HCT116 (cell line): ENCODE measurements at regions not wholly inside any gene's neighbourhood (a gene's known extent, or its start where the extent isn't known, plus 50 kb on each side); places are given as distances from the start of the nearest gene placed in this dataset.

Source experiments
- ATAC-seq: fragments of 200-7000 bp; cut with Tn5 transposase; 2 replicates; pipeline ENCODE4 v1.9.1; 2020; ENCODE audit warnings: mild to moderate bottlenecking, moderate library complexity
- BruUV-seq: library from RNA; stranded (reverse); fragments of 400-500 nt; replicated peaks from 2 replicates; lab custom pipeline; 2021; lab: Mats Ljungman, UMichigan
- CTCF ChIA-PET: fragments of 300-600 bp; sonication (Branson Sonifier 250); formaldehyde crosslinking; loops from one replicate; lab custom pipeline; 2021; ENCODE audit warnings: antibody characterized with exemption; lab: Charles Lee
- POLR2A ChIA-PET: fragments of 300-600, 350-600 bp; sonication (Branson Sonifier 250); formaldehyde crosslinking; loops from one replicate; lab custom pipeline; 2021; ENCODE audit warnings: antibody characterized with exemption; lab: Charles Lee
- RAD21 ChIA-PET, 2 experiments: fragments of 300-600 bp; sonication (Branson Sonifier 250); formaldehyde crosslinking; loops; one replicate each; lab custom pipeline; 2023; ENCODE audit warnings: low total read pairs in 2 of 2; ENCODE audit not compliant: uncharacterized antibody in 2 of 2, unreplicated experiment in 2 of 2, low non-redundant PET in 1 of 2; lab: Charles Lee
- DNase-seq: peaks from one replicate; pipeline ENCODE4 v3.0.0-alpha.2; 2010; ENCODE audit warnings: low read depth, low spot score
- H2AFZ ChIP-seq: fragments of 200-600 bp; shearing (Covaris generic), sonication (generic); 2 replicates; pipeline ENCODE4 v1.6.1; 2017; ENCODE audit warnings: low read depth, mixed run types, mixed read lengths, antibody characterized with exemption, low read length; ENCODE audit not compliant: poor library complexity, severe bottlenecking
- H3K27ac ChIP-seq: 2 replicates; pipeline ENCODE4 v1.5.1; 2012; ENCODE audit warnings: low read depth, low read length
- H3K27me3 ChIP-seq: fragments of 200-600 bp; sonication (generic); 2 replicates; pipeline ENCODE4 v1.6.1; 2016; ENCODE audit warnings: mixed run types, low read length, mixed read lengths; ENCODE audit not compliant: insufficient read depth
- H3K36me3 ChIP-seq, 2 experiments: fragments of 200-500 bp in 1 of 2; fragments of 200-600 bp in 1 of 2; sonication (Bioruptor generic) in 1 of 2; sonication (generic) in 1 of 2; 2 replicates each; pipeline versions ENCODE4 v1.5.1 to v1.6.1; 2014 to 2016; ENCODE audit warnings: low read length in 2 of 2, inconsistent platforms in 1 of 2, mixed read lengths in 1 of 2, mixed run types in 1 of 2; ENCODE audit not compliant: insufficient read depth in 2 of 2, control insufficient read depth in 1 of 2
- H3K4me1 ChIP-seq, 2 experiments: fragments of 200-600 bp in 1 of 2; sonication (generic) in 1 of 2; 2 replicates each; pipeline versions ENCODE4 v1.5.1 to v1.6.1; 2012 to 2017; ENCODE audit warnings: low read length in 2 of 2, inconsistent platforms in 1 of 2, mild to moderate bottlenecking in 1 of 2, mixed read lengths in 1 of 2, mixed run types in 1 of 2, moderate library complexity in 1 of 2; ENCODE audit not compliant: insufficient read depth in 2 of 2, control insufficient read depth in 1 of 2
- H3K4me2 ChIP-seq: fragments of 200-600 bp; sonication (generic); 2 replicates; pipeline ENCODE4 v1.6.1; 2017; ENCODE audit warnings: mixed run types, low read length, mixed read lengths
- H3K4me3 ChIP-seq, 2 experiments: fragments of 200-600 bp in 1 of 2; sonication (generic) in 1 of 2; replicated peaks in 1 of 2; 2 replicates each; pipeline ENCODE4 v1.5.1; 2011 to 2016; ENCODE audit warnings: low read length in 2 of 2, control low read depth in 1 of 2, low read depth in 1 of 2, mild to moderate bottlenecking in 1 of 2, mixed read lengths in 1 of 2, mixed run types in 1 of 2
- H3K79me2 ChIP-seq: fragments of 200-600 bp; sonication (generic); 2 replicates; pipeline ENCODE4 v1.6.1; 2017; ENCODE audit warnings: mild to moderate bottlenecking, mixed run types, low read length, moderate library complexity, mixed read lengths; ENCODE audit not compliant: insufficient read depth
- H3K9ac ChIP-seq: fragments of 200-600 bp; sonication (generic); 2 replicates; pipeline ENCODE4 v1.6.1; 2016; ENCODE audit warnings: low read length, mixed read lengths
- H3K9me2 ChIP-seq: fragments of 200-600 bp; sonication (generic), shearing (Covaris generic); 2 replicates; pipeline ENCODE4 v1.6.1; 2017; ENCODE audit warnings: mixed run types, mild to moderate bottlenecking, moderate library complexity; ENCODE audit not compliant: insufficient read depth
- H3K9me3 ChIP-seq, 2 experiments: fragments of 200-500 bp in 1 of 2; fragments of 200-600 bp in 1 of 2; sonication (Bioruptor generic) in 1 of 2; sonication (generic) in 1 of 2; 2 replicates each; pipeline ENCODE4 v1.6.1; 2014 to 2017; ENCODE audit warnings: low read length in 2 of 2, mixed read lengths in 2 of 2, inconsistent platforms in 1 of 2, low read depth in 1 of 2, mild to moderate bottlenecking in 1 of 2, mixed run types in 1 of 2, moderate library complexity in 1 of 2; ENCODE audit not compliant: control insufficient read depth in 1 of 2, insufficient read depth in 1 of 2
- H4K20me1 ChIP-seq: fragments of 200-600 bp; sonication (generic), shearing (Covaris generic); 2 replicates; pipeline ENCODE4 v1.6.1; 2017; ENCODE audit warnings: mixed run types, mild to moderate bottlenecking, moderate library complexity; ENCODE audit not compliant: insufficient read depth
- CBX3 ChIP-seq: IDR thresholded peaks from 2 replicates; pipeline ENCODE4 v1.6.1; 2012; ENCODE audit warnings: low read depth
- CEBPB ChIP-seq: IDR thresholded peaks from 2 replicates; pipeline ENCODE4 v1.6.1; 2012; ENCODE audit warnings: low read depth
- EGR1 ChIP-seq: IDR thresholded peaks from 2 replicates; pipeline ENCODE4 v1.6.1; 2012; ENCODE audit warnings: low read depth
- ELF1 ChIP-seq: IDR thresholded peaks from 2 replicates; pipeline ENCODE4 v1.6.1; 2012; ENCODE audit warnings: low read depth, borderline replicate concordance
- EZH2 ChIP-seq: fragments of 200-600 bp; sonication (generic); IDR thresholded peaks from 2 replicates; pipeline ENCODE4 v1.6.1; 2017; ENCODE audit warnings: antibody characterized with exemption, mixed run types
- EZH2phosphoT487 ChIP-seq: fragments of 200-600 bp; IDR thresholded peaks from 2 replicates; pipeline ENCODE4 v1.6.1; 2018; ENCODE audit warnings: antibody characterized with exemption, borderline replicate concordance
- FOSL1 ChIP-seq: IDR thresholded peaks from 2 replicates; pipeline ENCODE4 v1.6.1; 2012; ENCODE audit warnings: low read depth
- JUND ChIP-seq: IDR thresholded peaks from 2 replicates; pipeline ENCODE4 v1.6.1; 2012
- POLR2A ChIP-seq: IDR thresholded peaks from 2 replicates; pipeline ENCODE4 v1.7.0; 2011; ENCODE audit warnings: borderline replicate concordance; ENCODE audit not compliant: insufficient read depth, insufficient read length; ENCODE audit errors: extremely low read depth
- POLR2AphosphoS5 ChIP-seq: IDR thresholded peaks from 2 replicates; pipeline ENCODE4 v1.6.1; 2011; ENCODE audit warnings: mild to moderate bottlenecking, low read depth, low read length, moderate library complexity
- RAD21 ChIP-seq: IDR thresholded peaks from 2 replicates; pipeline ENCODE4 v1.6.1; 2012; ENCODE audit warnings: low read depth, mild to moderate bottlenecking
- SIN3A ChIP-seq: IDR thresholded peaks from 2 replicates; pipeline ENCODE4 v1.6.1; 2012; ENCODE audit warnings: low read depth
- SRF ChIP-seq: IDR thresholded peaks from 2 replicates; pipeline ENCODE4 v1.6.1; 2012; ENCODE audit warnings: low read depth
- TCF7L2 ChIP-seq: IDR thresholded peaks from 2 replicates; pipeline ENCODE4 v1.7.0; 2011; ENCODE audit warnings: borderline replicate concordance, inconsistent platforms; ENCODE audit not compliant: insufficient read depth, insufficient read length; ENCODE audit errors: extremely low read depth
- ZFX ChIP-seq: fragments of 450-650 bp; IDR thresholded peaks from 2 replicates; pipeline ENCODE4 v1.6.1; 2017
- ZNF274 ChIP-seq: fragments of 200-500 bp; sonication (Bioruptor generic); IDR thresholded peaks from 2 replicates; pipeline ENCODE4 v1.6.1; 2014; ENCODE audit warnings: mild to moderate bottlenecking, low read depth, low read length, inconsistent platforms
- intact Hi-C: fragments of 100-400 bp; cut with micrococcal nuclease; formaldehyde crosslinking; loops from 2 replicates; pipeline ENCODE4 v1.10.0; 2022
- TF ChIP-seq, protein P1 (sequence below), 3 experiments: fragments of 200-600 bp in 1 of 3; sonication (generic) in 1 of 3; IDR thresholded peaks in 2 of 3; conservative IDR thresholded peaks in 1 of 3; 2 replicates each; pipeline ENCODE4 v1.5.1; 2012 to 2017; ENCODE audit warnings: low read depth in 2 of 3, low read length in 2 of 3, antibody characterized with exemption in 1 of 3, borderline replicate concordance in 1 of 3, control low read depth in 1 of 3, mild to moderate bottlenecking in 1 of 3, mixed read lengths in 1 of 3, mixed run types in 1 of 3, moderate library complexity in 1 of 3; ENCODE audit not compliant: insufficient read depth in 1 of 3
- TF ChIP-seq, protein P2 (sequence below): IDR thresholded peaks from 2 replicates; pipeline ENCODE4 v1.6.1; 2012
- TF ChIP-seq, protein P3 (sequence below): IDR thresholded peaks from 2 replicates; pipeline ENCODE4 v1.6.1; 2011; ENCODE audit warnings: mild to moderate bottlenecking, low read length, moderate library complexity; ENCODE audit not compliant: insufficient replicate concordance; ENCODE audit errors: extremely low read depth
- TF ChIP-seq, protein P4 (sequence below): IDR thresholded peaks from 2 replicates; pipeline ENCODE4 v1.6.1; 2012; ENCODE audit warnings: low read depth
- TF ChIP-seq, protein P5 (sequence below): IDR thresholded peaks from 2 replicates; pipeline ENCODE4 v1.6.1; 2012

DNA sequence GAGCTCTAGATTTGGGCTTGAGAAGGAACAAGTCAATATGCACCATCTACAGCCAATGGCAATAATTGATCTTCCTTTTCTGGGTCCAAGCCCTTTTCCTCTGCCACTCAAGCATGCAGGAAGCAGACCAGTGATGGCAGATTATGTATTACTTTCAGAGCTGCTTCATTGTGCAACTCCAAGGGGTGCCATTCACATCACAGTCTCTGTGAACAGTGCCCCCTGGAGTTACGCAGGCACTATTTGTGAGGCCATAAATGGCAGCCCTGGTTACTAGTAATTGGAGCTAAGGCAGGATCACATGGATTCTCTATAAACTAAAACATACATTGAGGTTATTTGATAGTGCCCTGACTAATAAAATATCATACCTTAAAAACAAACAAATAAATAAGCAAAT is 313.4 kb upstream of the SLC7A11 start:
- Histone ChIP-seq H2AFZ (peak overlapping the region; percentile 12), H4K20me1 (no peaks in the 10 kb centered on the region), H3K79me2 (no peaks in the 10 kb centered on the region), H3K9me3 (no peaks in the 10 kb centered on the region), H3K4me3 (no peak overlapping the region), H3K9ac (no peak overlapping the region), H3K36me3 (no peaks in the 10 kb centered on the region), H3K4me2 (no peak overlapping the region), H3K9me2 (no peaks in the 10 kb centered on the region), H3K4me1 (0 out of 4 replicates have a peak, but pooled peaks cover 0 to 4% of the 10 kb centered on the region in 2 experiments), H3K27me3 (no peaks in the 10 kb centered on the region), H3K27ac (no peak overlapping the region)
- DNase-seq (no peak), ATAC-seq (peak; percentile 62)
- ChIA-PET POLR2A (interaction anchor here (0.6 to 1.4 kb wide), 3 partner anchors 12 to 313 kb away, joined by 3 to 5 read pairs (median 3); partner anchors contain the start of gene SLC7A11), CTCF (interaction anchor here (0.6 to 2.0 kb wide), 17 partner anchors 9 to 735 kb away, joined by 3 to 16 read pairs (median 5); partner anchors contain the start of gene SLC7A11), RAD21 (no interaction called here)
- intact Hi-C loops: no loop called here
- BruUV-seq: no TSS peak
- TF ChIP-seq CEBPB: peak; percentile 78
- no peak for TF ChIP-seq TCF7L2
- TF ChIP-seq EZH2: no peak
- TF ChIP-seq, protein P1, sequence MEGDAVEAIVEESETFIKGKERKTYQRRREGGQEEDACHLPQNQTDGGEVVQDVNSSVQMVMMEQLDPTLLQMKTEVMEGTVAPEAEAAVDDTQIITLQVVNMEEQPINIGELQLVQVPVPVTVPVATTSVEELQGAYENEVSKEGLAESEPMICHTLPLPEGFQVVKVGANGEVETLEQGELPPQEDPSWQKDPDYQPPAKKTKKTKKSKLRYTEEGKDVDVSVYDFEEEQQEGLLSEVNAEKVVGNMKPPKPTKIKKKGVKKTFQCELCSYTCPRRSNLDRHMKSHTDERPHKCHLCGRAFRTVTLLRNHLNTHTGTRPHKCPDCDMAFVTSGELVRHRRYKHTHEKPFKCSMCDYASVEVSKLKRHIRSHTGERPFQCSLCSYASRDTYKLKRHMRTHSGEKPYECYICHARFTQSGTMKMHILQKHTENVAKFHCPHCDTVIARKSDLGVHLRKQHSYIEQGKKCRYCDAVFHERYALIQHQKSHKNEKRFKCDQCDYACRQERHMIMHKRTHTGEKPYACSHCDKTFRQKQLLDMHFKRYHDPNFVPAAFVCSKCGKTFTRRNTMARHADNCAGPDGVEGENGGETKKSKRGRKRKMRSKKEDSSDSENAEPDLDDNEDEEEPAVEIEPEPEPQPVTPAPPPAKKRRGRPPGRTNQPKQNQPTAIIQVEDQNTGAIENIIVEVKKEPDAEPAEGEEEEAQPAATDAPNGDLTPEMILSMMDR (IDR thresholded peaks at IDR 0.05 in 2 of 3, conservative IDR thresholded peaks at IDR 0.05 in 1 of 3; ENCODE audit: borderline replicate concordance in 1 of 3, insufficient read depth in 1 of 3, low read depth in 2 of 3, low read length in 2 of 3): peak; percentile 48 to 54 (median 52); a peak in 4 of 6 replicates
- peak; percentile 64; the same call in 1 of the 2 replicates for TF ChIP-seq SRF
- TF ChIP-seq SIN3A: no peak
- TF ChIP-seq, protein P2, sequence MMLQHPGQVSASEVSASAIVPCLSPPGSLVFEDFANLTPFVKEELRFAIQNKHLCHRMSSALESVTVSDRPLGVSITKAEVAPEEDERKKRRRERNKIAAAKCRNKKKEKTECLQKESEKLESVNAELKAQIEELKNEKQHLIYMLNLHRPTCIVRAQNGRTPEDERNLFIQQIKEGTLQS: no peak
- TF ChIP-seq ZNF274: no peak
- no peak for TF ChIP-seq JUND
- TF ChIP-seq, protein P3, sequence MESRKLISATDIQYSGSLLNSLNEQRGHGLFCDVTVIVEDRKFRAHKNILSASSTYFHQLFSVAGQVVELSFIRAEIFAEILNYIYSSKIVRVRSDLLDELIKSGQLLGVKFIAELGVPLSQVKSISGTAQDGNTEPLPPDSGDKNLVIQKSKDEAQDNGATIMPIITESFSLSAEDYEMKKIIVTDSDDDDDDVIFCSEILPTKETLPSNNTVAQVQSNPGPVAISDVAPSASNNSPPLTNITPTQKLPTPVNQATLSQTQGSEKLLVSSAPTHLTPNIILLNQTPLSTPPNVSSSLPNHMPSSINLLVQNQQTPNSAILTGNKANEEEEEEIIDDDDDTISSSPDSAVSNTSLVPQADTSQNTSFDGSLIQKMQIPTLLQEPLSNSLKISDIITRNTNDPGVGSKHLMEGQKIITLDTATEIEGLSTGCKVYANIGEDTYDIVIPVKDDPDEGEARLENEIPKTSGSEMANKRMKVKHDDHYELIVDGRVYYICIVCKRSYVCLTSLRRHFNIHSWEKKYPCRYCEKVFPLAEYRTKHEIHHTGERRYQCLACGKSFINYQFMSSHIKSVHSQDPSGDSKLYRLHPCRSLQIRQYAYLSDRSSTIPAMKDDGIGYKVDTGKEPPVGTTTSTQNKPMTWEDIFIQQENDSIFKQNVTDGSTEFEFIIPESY: no peak
- TF ChIP-seq FOSL1: no peak
- TF ChIP-seq, protein P4, sequence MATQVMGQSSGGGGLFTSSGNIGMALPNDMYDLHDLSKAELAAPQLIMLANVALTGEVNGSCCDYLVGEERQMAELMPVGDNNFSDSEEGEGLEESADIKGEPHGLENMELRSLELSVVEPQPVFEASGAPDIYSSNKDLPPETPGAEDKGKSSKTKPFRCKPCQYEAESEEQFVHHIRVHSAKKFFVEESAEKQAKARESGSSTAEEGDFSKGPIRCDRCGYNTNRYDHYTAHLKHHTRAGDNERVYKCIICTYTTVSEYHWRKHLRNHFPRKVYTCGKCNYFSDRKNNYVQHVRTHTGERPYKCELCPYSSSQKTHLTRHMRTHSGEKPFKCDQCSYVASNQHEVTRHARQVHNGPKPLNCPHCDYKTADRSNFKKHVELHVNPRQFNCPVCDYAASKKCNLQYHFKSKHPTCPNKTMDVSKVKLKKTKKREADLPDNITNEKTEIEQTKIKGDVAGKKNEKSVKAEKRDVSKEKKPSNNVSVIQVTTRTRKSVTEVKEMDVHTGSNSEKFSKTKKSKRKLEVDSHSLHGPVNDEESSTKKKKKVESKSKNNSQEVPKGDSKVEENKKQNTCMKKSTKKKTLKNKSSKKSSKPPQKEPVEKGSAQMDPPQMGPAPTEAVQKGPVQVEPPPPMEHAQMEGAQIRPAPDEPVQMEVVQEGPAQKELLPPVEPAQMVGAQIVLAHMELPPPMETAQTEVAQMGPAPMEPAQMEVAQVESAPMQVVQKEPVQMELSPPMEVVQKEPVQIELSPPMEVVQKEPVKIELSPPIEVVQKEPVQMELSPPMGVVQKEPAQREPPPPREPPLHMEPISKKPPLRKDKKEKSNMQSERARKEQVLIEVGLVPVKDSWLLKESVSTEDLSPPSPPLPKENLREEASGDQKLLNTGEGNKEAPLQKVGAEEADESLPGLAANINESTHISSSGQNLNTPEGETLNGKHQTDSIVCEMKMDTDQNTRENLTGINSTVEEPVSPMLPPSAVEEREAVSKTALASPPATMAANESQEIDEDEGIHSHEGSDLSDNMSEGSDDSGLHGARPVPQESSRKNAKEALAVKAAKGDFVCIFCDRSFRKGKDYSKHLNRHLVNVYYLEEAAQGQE: no peak
- TF ChIP-seq CBX3: peak; percentile 46; the same call in 1 of the 2 replicates
- TF ChIP-seq ZFX: no peak
- no peak for TF ChIP-seq EZH2phosphoT487
- TF ChIP-seq, protein P5, sequence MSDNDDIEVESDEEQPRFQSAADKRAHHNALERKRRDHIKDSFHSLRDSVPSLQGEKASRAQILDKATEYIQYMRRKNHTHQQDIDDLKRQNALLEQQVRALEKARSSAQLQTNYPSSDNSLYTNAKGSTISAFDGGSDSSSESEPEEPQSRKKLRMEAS: no peak
- no peak for TF ChIP-seq POLR2A
- TF ChIP-seq RAD21: peak; percentile 50
- TF ChIP-seq EGR1: no peak
- no peak for TF ChIP-seq ELF1
- no peak for TF ChIP-seq POLR2AphosphoS5
